ENCODE measurements at regions not wholly inside any gene's neighbourhood (a gene's known extent, or its start where the extent isn't known, plus 50 kb on each side); places are given as distances from the start of the nearest gene placed in this dataset.

DNA sequence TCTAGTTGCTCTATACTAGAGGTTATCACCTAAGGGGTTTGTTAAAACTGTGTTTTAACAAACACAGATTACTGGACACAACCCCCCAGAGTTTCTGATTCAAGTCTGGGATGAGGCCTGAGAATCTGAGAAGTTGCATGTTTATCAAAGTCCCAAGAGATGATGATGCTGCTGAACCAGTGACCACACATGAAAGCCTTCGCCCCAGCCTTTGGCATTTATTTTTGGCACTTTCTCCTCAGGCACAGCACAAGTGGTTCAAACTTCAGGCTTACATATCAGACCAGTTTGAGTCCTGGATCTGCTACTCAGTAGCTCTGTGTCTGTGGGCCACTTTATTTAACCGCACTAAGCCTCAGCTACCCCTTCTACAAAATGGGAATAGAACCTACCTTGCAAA, 407.2 kb upstream of the PIK3R1 start (continued):
- TF ChIP-seq ZFP3 (CRISPR knock-in tag; IDR thresholded peaks at IDR 0.05) (no peak), ISL1 (CRISPR knock-in tag; IDR thresholded peaks at IDR 0.05) (no peak), ZC3H10 (CRISPR knock-in tag; IDR thresholded peaks at IDR 0.05) (no peak), ZNF70 (CRISPR knock-in tag; IDR thresholded peaks at IDR 0.05) (no peak), TOX (CRISPR knock-in tag; IDR thresholded peaks at IDR 0.05; ENCODE audit: borderline replicate concordance) (no peak), TCF4 (CRISPR knock-in tag; IDR thresholded peaks at IDR 0.05; ENCODE audit: borderline replicate concordance) (no peak), ARNTL (CRISPR knock-in tag; IDR thresholded peaks at IDR 0.05; ENCODE audit: borderline replicate concordance, low read depth) (no peak), CSDC2 (CRISPR knock-in tag; IDR thresholded peaks at IDR 0.05) (no peak)
- TF ChIP-seq, protein P1, sequence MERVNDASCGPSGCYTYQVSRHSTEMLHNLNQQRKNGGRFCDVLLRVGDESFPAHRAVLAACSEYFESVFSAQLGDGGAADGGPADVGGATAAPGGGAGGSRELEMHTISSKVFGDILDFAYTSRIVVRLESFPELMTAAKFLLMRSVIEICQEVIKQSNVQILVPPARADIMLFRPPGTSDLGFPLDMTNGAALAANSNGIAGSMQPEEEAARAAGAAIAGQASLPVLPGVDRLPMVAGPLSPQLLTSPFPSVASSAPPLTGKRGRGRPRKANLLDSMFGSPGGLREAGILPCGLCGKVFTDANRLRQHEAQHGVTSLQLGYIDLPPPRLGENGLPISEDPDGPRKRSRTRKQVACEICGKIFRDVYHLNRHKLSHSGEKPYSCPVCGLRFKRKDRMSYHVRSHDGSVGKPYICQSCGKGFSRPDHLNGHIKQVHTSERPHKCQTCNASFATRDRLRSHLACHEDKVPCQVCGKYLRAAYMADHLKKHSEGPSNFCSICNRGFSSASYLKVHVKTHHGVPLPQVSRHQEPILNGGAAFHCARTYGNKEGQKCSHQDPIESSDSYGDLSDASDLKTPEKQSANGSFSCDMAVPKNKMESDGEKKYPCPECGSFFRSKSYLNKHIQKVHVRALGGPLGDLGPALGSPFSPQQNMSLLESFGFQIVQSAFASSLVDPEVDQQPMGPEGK (CRISPR knock-in tag; IDR thresholded peaks at IDR 0.05; ENCODE audit: borderline replicate concordance) = no peak

DNA sequence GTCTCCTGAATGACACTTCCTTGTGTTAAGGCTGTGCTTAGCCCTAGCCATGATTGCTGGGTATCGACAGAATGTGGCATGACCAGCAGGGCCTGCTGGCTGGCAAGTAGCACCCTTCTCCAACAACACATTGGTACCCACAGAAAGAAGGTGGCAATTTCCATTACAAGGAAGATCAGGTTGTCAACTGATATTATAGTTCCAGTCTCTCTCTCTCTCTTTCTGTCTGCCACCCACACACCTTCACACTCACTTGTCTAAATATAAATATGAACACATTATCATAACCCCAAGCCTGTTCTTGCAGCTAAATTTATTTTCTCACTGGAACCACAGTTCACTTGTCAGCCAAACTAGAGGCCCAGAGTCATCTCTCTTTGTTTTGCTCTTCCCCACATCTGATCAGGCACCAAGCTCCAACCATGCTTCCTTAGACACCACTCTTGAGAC, 408.1 kb upstream of the PIK3R1 start:
- no peak for ATAC-seq
- TF ChIP-seq ZC3H10 (CRISPR knock-in tag; IDR thresholded peaks at IDR 0.05) (no peak), ARNTL (CRISPR knock-in tag; IDR thresholded peaks at IDR 0.05; ENCODE audit: borderline replicate concordance, low read depth) (no peak)

- no peak for ATAC-seq
- TF ChIP-seq ESRRG (CRISPR knock-in tag; IDR thresholded peaks at IDR 0.05) (no peak), OSR1 (CRISPR knock-in tag; IDR thresholded peaks at IDR 0.05) (no peak), SNAI2 (CRISPR knock-in tag; IDR thresholded peaks at IDR 0.05) (no peak), ZNF70 (CRISPR knock-in tag; IDR thresholded peaks at IDR 0.05) (no peak), ZC3H10 (CRISPR knock-in tag; IDR thresholded peaks at IDR 0.05) (no peak), ZNF8 (CRISPR knock-in tag; IDR thresholded peaks at IDR 0.05) (no peak), TCF4 (CRISPR knock-in tag; IDR thresholded peaks at IDR 0.05; ENCODE audit: borderline replicate concordance) (no peak), ZNF565 (CRISPR knock-in tag; conservative IDR thresholded peaks at IDR 0.05; ENCODE audit: low read depth) (no peak), GLIS3 (CRISPR knock-in tag; IDR thresholded peaks at IDR 0.05) (no peak), POU6F1 (CRISPR knock-in tag; IDR thresholded peaks at IDR 0.05; ENCODE audit: borderline replicate concordance, low read depth) (no peak), ZFP30 (CRISPR knock-in tag; IDR thresholded peaks at IDR 0.05) (no peak), RARB (CRISPR knock-in tag; IDR thresholded peaks at IDR 0.05) (no peak)
- TF ChIP-seq, protein P1 (CRISPR knock-in tag; IDR thresholded peaks at IDR 0.05; ENCODE audit: borderline replicate concordance) = no peak
Observed at GRCh38 chr5:67806654-67807438, 408.7 kb upstream of the PIK3R1 start.

DNA sequence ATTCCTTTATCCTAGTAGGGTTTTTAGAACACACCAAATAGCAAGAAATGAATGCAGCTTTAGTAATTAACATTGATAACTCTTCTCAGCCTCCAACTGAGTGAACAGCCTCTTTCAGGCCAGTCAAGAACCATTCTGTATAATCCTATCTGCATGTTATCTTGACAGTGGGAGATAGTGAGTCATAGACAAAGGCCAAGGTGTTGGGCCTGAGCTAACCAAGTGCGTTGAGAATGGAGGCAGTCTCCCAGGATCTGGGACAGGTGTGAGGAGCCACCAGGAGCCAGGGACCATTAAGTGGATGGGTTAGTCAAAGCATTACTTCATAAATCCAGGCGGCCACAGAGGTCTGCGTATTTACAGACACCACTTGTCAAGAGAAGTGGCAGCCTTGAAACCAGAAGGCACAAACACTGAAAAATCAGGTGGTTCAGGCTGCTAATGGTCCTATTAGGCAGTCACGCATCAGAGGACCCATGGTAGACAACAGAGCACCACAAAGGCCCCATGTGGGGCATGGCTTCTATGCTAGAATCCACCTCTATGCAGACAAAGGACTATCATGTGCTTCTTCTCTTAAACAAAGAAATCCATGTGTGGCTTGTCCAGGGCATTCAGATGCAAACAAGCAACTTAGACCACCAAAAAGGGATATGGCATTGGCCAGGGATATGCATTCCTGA, 409.7 kb upstream of the PIK3R1 start:
- no peak for ATAC-seq
- TF ChIP-seq TOX (CRISPR knock-in tag; IDR thresholded peaks at IDR 0.05; ENCODE audit: borderline replicate concordance) (no peak), ESRRG (CRISPR knock-in tag; IDR thresholded peaks at IDR 0.05) (no peak), TCF4 (CRISPR knock-in tag; IDR thresholded peaks at IDR 0.05; ENCODE audit: borderline replicate concordance) (no peak), ISL1 (CRISPR knock-in tag; IDR thresholded peaks at IDR 0.05) (no peak), OSR1 (CRISPR knock-in tag; IDR thresholded peaks at IDR 0.05) (no peak)
- TF ChIP-seq, protein P2, sequence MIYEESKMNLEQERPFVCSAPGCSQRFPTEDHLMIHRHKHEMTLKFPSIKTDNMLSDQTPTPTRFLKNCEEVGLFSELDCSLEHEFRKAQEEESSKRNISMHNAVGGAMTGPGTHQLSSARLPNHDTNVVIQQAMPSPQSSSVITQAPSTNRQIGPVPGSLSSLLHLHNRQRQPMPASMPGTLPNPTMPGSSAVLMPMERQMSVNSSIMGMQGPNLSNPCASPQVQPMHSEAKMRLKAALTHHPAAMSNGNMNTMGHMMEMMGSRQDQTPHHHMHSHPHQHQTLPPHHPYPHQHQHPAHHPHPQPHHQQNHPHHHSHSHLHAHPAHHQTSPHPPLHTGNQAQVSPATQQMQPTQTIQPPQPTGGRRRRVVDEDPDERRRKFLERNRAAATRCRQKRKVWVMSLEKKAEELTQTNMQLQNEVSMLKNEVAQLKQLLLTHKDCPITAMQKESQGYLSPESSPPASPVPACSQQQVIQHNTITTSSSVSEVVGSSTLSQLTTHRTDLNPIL (CRISPR knock-in tag; IDR thresholded peaks at IDR 0.05; ENCODE audit: low read depth) = no peak

Measured in SK-N-SH treated with all-trans-retinoic acid at 6 μM for 48 hours (cell line).